GM23338 (cell line): ENCODE measurements at regions not wholly inside any gene's neighbourhood (a gene's known extent, or its start where the extent isn't known, plus 50 kb on each side); places are given as distances from the start of the nearest gene placed in this dataset.
A peak's percentile ranks its signal among the peaks of the same experiment; 100 is the strongest.

Source experiments
- ATAC-seq: fragments of 200-7000 bp; cut with Tn5 transposase; 3 replicates; pipeline ENCODE4 v1.9.1; 2020
- DNase-seq: peaks from one replicate; pipeline ENCODE4 v3.0.0-alpha.2; 2015; ENCODE audit warnings: low spot score
- H2AFZ ChIP-seq: fragments of 200-600 bp; sonication (generic); 2 replicates; pipeline ENCODE4 v1.8.0; 2016; ENCODE audit warnings: antibody characterized with exemption, mild to moderate bottlenecking, moderate library complexity
- H3F3A ChIP-seq: fragments of 200-600 bp; sonication (generic); replicated peaks from 2 replicates; pipeline ENCODE4 v1.8.0; 2017; ENCODE audit warnings: antibody characterized with exemption, mixed run types, low read depth
- H3K27ac ChIP-seq: fragments of 200-600 bp; sonication (generic); 2 replicates; pipeline ENCODE4 v1.6.1; 2016; ENCODE audit warnings: low read depth
- H3K27me3 ChIP-seq: fragments of 200-600 bp; sonication (generic); 2 replicates; pipeline ENCODE4 v1.8.0; 2016; ENCODE audit warnings: mild to moderate bottlenecking, mixed run types, moderate library complexity; ENCODE audit not compliant: insufficient read depth
- H3K36me3 ChIP-seq: fragments of 200-600 bp; sonication (generic); 2 replicates; pipeline ENCODE4 v1.8.0; 2016; ENCODE audit warnings: mild to moderate bottlenecking; ENCODE audit not compliant: insufficient read depth
- H3K4me1 ChIP-seq: fragments of 200-600 bp; sonication (generic); 2 replicates; pipeline ENCODE4 v1.8.0; 2016; ENCODE audit warnings: mild to moderate bottlenecking, moderate library complexity; ENCODE audit not compliant: insufficient read depth
- H3K4me2 ChIP-seq: fragments of 200-600 bp; sonication (generic); 2 replicates; pipeline ENCODE4 v1.7.1; 2017; ENCODE audit warnings: mixed run types
- H3K4me3 ChIP-seq: fragments of 200-600 bp; sonication (generic); 2 replicates; pipeline ENCODE4 v1.6.1; 2016; ENCODE audit warnings: mixed run types
- H3K79me2 ChIP-seq: fragments of 200-600 bp; sonication (generic); replicated peaks from 2 replicates; pipeline ENCODE4 v1.8.0; 2017; ENCODE audit warnings: mild to moderate bottlenecking; ENCODE audit not compliant: insufficient read depth
- H3K9me2 ChIP-seq: fragments of 200-600 bp; sonication (generic); 2 replicates; pipeline ENCODE4 v1.8.0; 2017; ENCODE audit not compliant: insufficient read depth
- H4K20me1 ChIP-seq: fragments of 200-600 bp; sonication (generic); replicated peaks from 2 replicates; pipeline ENCODE4 v1.8.0; 2017; ENCODE audit warnings: mild to moderate bottlenecking; ENCODE audit not compliant: insufficient read depth
- H3K27ac Mint-ChIP-seq: 2 replicates; pipeline ENCODE4 v1.8.0; 2020; ENCODE audit warnings: inconsistent platforms, mild to moderate bottlenecking, moderate library complexity, mixed read lengths
- H3K27me3 Mint-ChIP-seq: 3 replicates; pipeline ENCODE4 v1.8.0; 2022; ENCODE audit warnings: low read depth, mild to moderate bottlenecking, moderate library complexity, mixed read lengths, inconsistent platforms; ENCODE audit not compliant: insufficient read depth, poor library complexity
- H3K36me3 Mint-ChIP-seq: 3 replicates; pipeline ENCODE4 v1.8.0; 2021; ENCODE audit warnings: low read depth, mild to moderate bottlenecking, inconsistent platforms, moderate library complexity, mixed read lengths
- H3K4me1 Mint-ChIP-seq: 3 replicates; pipeline ENCODE4 v1.8.0; 2020; ENCODE audit warnings: mild to moderate bottlenecking, inconsistent platforms, mixed read lengths
- H3K4me3 Mint-ChIP-seq: 3 replicates; pipeline ENCODE4 v1.8.0; 2021; ENCODE audit warnings: moderate library complexity, mild to moderate bottlenecking, inconsistent platforms, mixed read lengths
- H3K9me3 Mint-ChIP-seq: 3 replicates; pipeline ENCODE4 v1.8.0; 2020; ENCODE audit warnings: moderate library complexity, mild to moderate bottlenecking, inconsistent platforms, mixed read lengths
- CREB1 ChIP-seq: fragments of 250-450 bp; sonication (Bioruptor Pico); IDR thresholded peaks from 2 replicates; pipeline ENCODE4 v1.5.0; 2020; ENCODE audit warnings: low read depth, mild to moderate bottlenecking, moderate library complexity
- CTCF ChIP-seq, 2 experiments: fragments of 200-600 bp in 1 of 2; sonication (generic) in 1 of 2; conservative IDR thresholded peaks; 2 replicates each; pipeline versions ENCODE4 v1.5.1 to v1.6.1; 2016 to 2017; ENCODE audit warnings: antibody characterized with exemption in 2 of 2, low read depth in 2 of 2, mild to moderate bottlenecking in 2 of 2, moderate library complexity in 1 of 2
- EZH2phosphoT487 ChIP-seq: fragments of 200-600 bp; sonication (generic); IDR thresholded peaks from one replicate; pipeline ENCODE4 v1.8.1; 2018; ENCODE audit warnings: antibody characterized with exemption; ENCODE audit not compliant: unreplicated experiment
- JUNB ChIP-seq: IDR thresholded peaks from one replicate; pipeline ENCODE4 v1.6.1; 2016; ENCODE audit warnings: antibody characterized with exemption; ENCODE audit not compliant: unreplicated experiment
- NANOG ChIP-seq: IDR thresholded peaks from 2 replicates; pipeline ENCODE4 v1.6.1; 2016; ENCODE audit warnings: antibody characterized with exemption, borderline replicate concordance
- POLR2AphosphoS5 ChIP-seq: IDR thresholded peaks from 2 replicates; pipeline ENCODE4 v1.6.1; 2016; ENCODE audit warnings: antibody characterized with exemption, low read depth
- REST ChIP-seq: IDR thresholded peaks from one replicate; pipeline ENCODE4 v1.6.1; 2018; ENCODE audit warnings: antibody characterized with exemption; ENCODE audit not compliant: unreplicated experiment
- STAT1 ChIP-seq: IDR thresholded peaks from one replicate; pipeline ENCODE4 v1.6.1; 2016; ENCODE audit warnings: antibody characterized with exemption; ENCODE audit not compliant: unreplicated experiment
- ZNF114 ChIP-seq: fragments of 250-450 bp; sonication (Bioruptor Pico); IDR thresholded peaks from 2 replicates; pipeline ENCODE4 v1.5.0; 2020; ENCODE audit warnings: mild to moderate bottlenecking, moderate library complexity

- no peaks in the 10 kb centered on the region for H4K20me1 ChIP-seq
- H3K27ac ChIP-seq, result no peak overlapping the region
- peaks cover 6% of the 10 kb centered on the region; the same call in 1 of the 2 replicates for H3K9me2 ChIP-seq
- no peaks in the 10 kb centered on the region for H3K4me1 ChIP-seq
- H3K4me3 ChIP-seq, result no peak overlapping the region
- TF ChIP-seq CTCF (conservative IDR thresholded peaks at IDR 0.05; ENCODE audit: low read depth in 2 of 2) (no peak), EZH2phosphoT487 (no peak), STAT1 (no peak), POLR2AphosphoS5 (no peak)
- peaks cover 1% of the 10 kb centered on the region for H3K27me3 Mint-ChIP-seq
- no peak overlapping the region for H3K4me2 ChIP-seq
- H3K79me2 ChIP-seq, result no peaks in the 10 kb centered on the region
- H2AFZ ChIP-seq, result no peak overlapping the region
- H3K27me3 ChIP-seq, result no peaks in the 10 kb centered on the region
- no peaks in the 10 kb centered on the region for H3F3A ChIP-seq
- DNase-seq (no peak), ATAC-seq (no peak)
- no peak overlapping the region for H3K27ac Mint-ChIP-seq
- no peak overlapping the region for H3K4me3 Mint-ChIP-seq
- no peaks in the 10 kb centered on the region for H3K36me3 Mint-ChIP-seq
- H3K9me3 Mint-ChIP-seq, result no peaks in the 10 kb centered on the region
- no peaks in the 10 kb centered on the region for H3K36me3 ChIP-seq
- H3K4me1 Mint-ChIP-seq, result no peaks in the 10 kb centered on the region
Observed at GRCh38 chr1:81563632-81564031, 237.1 kb upstream of the ADGRL2 start.

GRCh38 chr1:81562934-81563333, 237.8 kb upstream of the ADGRL2 start:
- no peaks in the 10 kb centered on the region for H3K79me2 ChIP-seq
- no peak overlapping the region for H2AFZ ChIP-seq
- DNase-seq, result no peak
- H3K9me2 ChIP-seq, result peaks cover 6% of the 10 kb centered on the region; the same call in 1 of the 2 replicates
- TF ChIP-seq EZH2phosphoT487 (no peak), ZNF114 (no peak), CTCF (conservative IDR thresholded peaks at IDR 0.05; ENCODE audit: low read depth in 2 of 2) (no peak)
- H3K4me3 ChIP-seq, result no peak overlapping the region
- no peaks in the 10 kb centered on the region for H3F3A ChIP-seq
- no peaks in the 10 kb centered on the region for H3K36me3 ChIP-seq
- Mint-ChIP-seq H3K36me3 (no peaks in the 10 kb centered on the region), H3K27me3 (peaks cover 1% of the 10 kb centered on the region), H3K4me3 (no peak overlapping the region), H3K4me1 (no peaks in the 10 kb centered on the region), H3K9me3 (no peaks in the 10 kb centered on the region), H3K27ac (no peak overlapping the region)
- 0 out of 2 replicates have a peak, but pooled peaks cover 4% of the 10 kb centered on the region for H3K4me1 ChIP-seq
- H3K4me2 ChIP-seq, result no peak overlapping the region
- no peak for ATAC-seq
- H3K27ac ChIP-seq, result no peak overlapping the region
- H4K20me1 ChIP-seq, result no peaks in the 10 kb centered on the region
- no peaks in the 10 kb centered on the region for H3K27me3 ChIP-seq

- Histone ChIP-seq H3K79me2 (no peaks in the 10 kb centered on the region), H4K20me1 (no peaks in the 10 kb centered on the region), H3K36me3 (no peaks in the 10 kb centered on the region), H3K27ac (no peak overlapping the region; the same call in 1 of the 2 replicates), H3K4me2 (no peak overlapping the region), H2AFZ (peak overlapping the region; percentile 54; the same call in 1 of the 2 replicates), H3K4me1 (0 out of 2 replicates have a peak, but pooled peaks cover 6% of the 10 kb centered on the region), H3F3A (no peaks in the 10 kb centered on the region), H3K9me2 (peaks cover 6% of the 10 kb centered on the region; the same call in 1 of the 2 replicates), H3K27me3 (no peaks in the 10 kb centered on the region), H3K4me3 (no peak overlapping the region)
- ATAC-seq (no peak), DNase-seq (no peak)
- no peaks in the 10 kb centered on the region for H3K9me3 Mint-ChIP-seq
- peaks cover 5% of the 10 kb centered on the region for H3K27me3 Mint-ChIP-seq
- H3K27ac Mint-ChIP-seq, result no peak overlapping the region
- H3K4me1 Mint-ChIP-seq, result peaks cover 4% of the 10 kb centered on the region
- H3K4me3 Mint-ChIP-seq, result no peak overlapping the region
- no peaks in the 10 kb centered on the region for H3K36me3 Mint-ChIP-seq
- no peak for TF ChIP-seq POLR2AphosphoS5
- no peak for TF ChIP-seq EZH2phosphoT487
- TF ChIP-seq REST, result no peak
- TF ChIP-seq CTCF (conservative IDR thresholded peaks at IDR 0.05; ENCODE audit: low read depth in 2 of 2), result no peak
- TF ChIP-seq CREB1 (CRISPR knock-in tag), result no peak
- no peak for TF ChIP-seq STAT1
- no peak for TF ChIP-seq JUNB
- TF ChIP-seq NANOG, result no peak
Observed at GRCh38 chr1:81560629-81561028, 240.1 kb upstream of the ADGRL2 start.
